ENCODE measurements at regions not wholly inside any gene's neighbourhood (a gene's known extent, or its start where the extent isn't known, plus 50 kb on each side); places are given as distances from the start of the nearest gene placed in this dataset.

DNA sequence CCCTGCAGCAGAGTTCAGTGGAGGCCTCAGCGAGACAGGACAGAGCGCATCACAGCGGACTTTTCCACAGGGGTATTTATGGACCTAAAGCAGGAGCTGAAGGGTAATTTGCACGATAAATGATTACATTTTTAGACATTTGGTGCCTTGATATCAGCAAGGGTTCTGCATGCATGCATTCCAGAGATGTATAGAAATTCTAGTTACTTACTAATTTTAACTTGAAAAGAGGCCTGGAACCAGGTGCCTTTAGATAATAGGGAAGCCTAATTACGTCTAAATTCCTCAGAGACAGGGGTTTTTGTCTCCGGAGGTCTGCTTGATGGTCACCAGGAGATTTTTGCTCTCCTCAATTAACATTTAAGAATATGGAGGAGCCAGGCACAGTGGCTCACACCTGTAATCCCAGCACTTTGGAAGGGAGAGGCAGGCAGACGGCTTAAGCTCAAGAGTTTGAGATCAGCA is 79.8 kb upstream of the MFGE8 start:
- TF ChIP-seq EZH2 (IDR thresholded peaks at IDR 0.05; ENCODE audit: low read length, missing control alignments): no peak
- TF ChIP-seq, protein P1, sequence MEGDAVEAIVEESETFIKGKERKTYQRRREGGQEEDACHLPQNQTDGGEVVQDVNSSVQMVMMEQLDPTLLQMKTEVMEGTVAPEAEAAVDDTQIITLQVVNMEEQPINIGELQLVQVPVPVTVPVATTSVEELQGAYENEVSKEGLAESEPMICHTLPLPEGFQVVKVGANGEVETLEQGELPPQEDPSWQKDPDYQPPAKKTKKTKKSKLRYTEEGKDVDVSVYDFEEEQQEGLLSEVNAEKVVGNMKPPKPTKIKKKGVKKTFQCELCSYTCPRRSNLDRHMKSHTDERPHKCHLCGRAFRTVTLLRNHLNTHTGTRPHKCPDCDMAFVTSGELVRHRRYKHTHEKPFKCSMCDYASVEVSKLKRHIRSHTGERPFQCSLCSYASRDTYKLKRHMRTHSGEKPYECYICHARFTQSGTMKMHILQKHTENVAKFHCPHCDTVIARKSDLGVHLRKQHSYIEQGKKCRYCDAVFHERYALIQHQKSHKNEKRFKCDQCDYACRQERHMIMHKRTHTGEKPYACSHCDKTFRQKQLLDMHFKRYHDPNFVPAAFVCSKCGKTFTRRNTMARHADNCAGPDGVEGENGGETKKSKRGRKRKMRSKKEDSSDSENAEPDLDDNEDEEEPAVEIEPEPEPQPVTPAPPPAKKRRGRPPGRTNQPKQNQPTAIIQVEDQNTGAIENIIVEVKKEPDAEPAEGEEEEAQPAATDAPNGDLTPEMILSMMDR (conservative IDR thresholded peaks at IDR 0.05 in 1 of 2, IDR thresholded peaks at IDR 0.05 in 1 of 2; ENCODE audit: low read depth in 1 of 2, low read length in 2 of 2): no peak
